SK-N-SH treated with all-trans-retinoic acid at 6 μM for 48 hours (cell line): ENCODE measurements at regions not wholly inside any gene's neighbourhood (a gene's known extent, or its start where the extent isn't known, plus 50 kb on each side); places are given as distances from the start of the nearest gene placed in this dataset.

Experiments used
- ATAC-seq: fragments of 200-7000 bp; cut with Tn5 transposase; 3 replicates; pipeline ENCODE4 v1.9.1; 2020; ENCODE audit warnings: mild to moderate bottlenecking, moderate library complexity
- ARNTL ChIP-seq: fragments of 450-650 bp; formaldehyde crosslinking; IDR thresholded peaks from 2 replicates; pipeline ENCODE4 v1.5.0; 2020; ENCODE audit warnings: low read depth, mild to moderate bottlenecking, moderate library complexity, borderline replicate concordance
- BACH2 ChIP-seq: fragments of 250-450 bp; sonication (Bioruptor Pico); IDR thresholded peaks from 2 replicates; pipeline ENCODE4 v1.9.0; 2021; ENCODE audit warnings: mild to moderate bottlenecking, borderline replicate concordance
- CREB5 ChIP-seq: fragments of 250-450 bp; sonication (Bioruptor Pico); IDR thresholded peaks from 2 replicates; pipeline ENCODE4 v1.5.1; 2020; ENCODE audit warnings: low read depth, mild to moderate bottlenecking, moderate library complexity
- CSDC2 ChIP-seq: fragments of 250-450 bp; sonication (Bioruptor Pico); IDR thresholded peaks from 2 replicates; pipeline ENCODE4 v1.5.0; 2020; ENCODE audit warnings: mild to moderate bottlenecking, moderate library complexity
- CSRNP3 ChIP-seq: fragments of 250-450 bp; sonication (Bioruptor Pico); IDR thresholded peaks from 2 replicates; pipeline ENCODE4 v1.5.1; 2021; ENCODE audit warnings: mild to moderate bottlenecking, moderate library complexity
- ESRRG ChIP-seq: fragments of 250-450 bp; sonication (Bioruptor Pico); IDR thresholded peaks from 2 replicates; pipeline ENCODE4 v1.6.1; 2021; ENCODE audit warnings: mild to moderate bottlenecking
- ISL1 ChIP-seq: fragments of 250-450 bp; sonication (Bioruptor Pico); IDR thresholded peaks from 2 replicates; pipeline ENCODE4 v2.1.2; 2022; ENCODE audit warnings: mild to moderate bottlenecking, moderate library complexity
- OSR1 ChIP-seq: fragments of 250-450 bp; sonication (Bioruptor Pico); IDR thresholded peaks from 2 replicates; pipeline ENCODE4 v1.8.0; 2022; ENCODE audit warnings: moderate library complexity, mild to moderate bottlenecking, inconsistent platforms
- PATZ1 ChIP-seq: fragments of 250-450 bp; sonication (Bioruptor Pico); IDR thresholded peaks from 2 replicates; pipeline ENCODE4 v1.8.0; 2020; ENCODE audit warnings: mild to moderate bottlenecking, moderate library complexity, borderline replicate concordance
- RARB ChIP-seq: fragments of 250-450 bp; sonication (Bioruptor Pico); IDR thresholded peaks from 2 replicates; pipeline ENCODE4 v1.8.0; 2021; ENCODE audit warnings: mild to moderate bottlenecking, moderate library complexity
- SNAI2 ChIP-seq: fragments of 250-450 bp; sonication (Bioruptor Pico); IDR thresholded peaks from 2 replicates; pipeline ENCODE4 v1.5.0; 2020; ENCODE audit warnings: mild to moderate bottlenecking, moderate library complexity
- TOX ChIP-seq: fragments of 250-450 bp; sonication (Bioruptor Pico); IDR thresholded peaks from 2 replicates; pipeline ENCODE4 v1.8.0; 2021; ENCODE audit warnings: mild to moderate bottlenecking, moderate library complexity, borderline replicate concordance
- TSHZ2 ChIP-seq: fragments of 250-450 bp; sonication (Bioruptor Pico); IDR thresholded peaks from 2 replicates; pipeline ENCODE4 v1.5.0; 2020; ENCODE audit warnings: mild to moderate bottlenecking, moderate library complexity
- ZC3H10 ChIP-seq: fragments of 250-450 bp; sonication (Bioruptor Pico); IDR thresholded peaks from 2 replicates; pipeline ENCODE4 v1.5.1; 2021; ENCODE audit warnings: mild to moderate bottlenecking, moderate library complexity
- ZFP3 ChIP-seq: fragments of 250-450 bp; sonication (Bioruptor Pico); IDR thresholded peaks from 2 replicates; pipeline ENCODE4 v1.5.0; 2020; ENCODE audit warnings: mild to moderate bottlenecking, moderate library complexity
- ZFP30 ChIP-seq: fragments of 450-650 bp; formaldehyde crosslinking; IDR thresholded peaks from 2 replicates; pipeline ENCODE4 v1.5.0; 2022; ENCODE audit warnings: mild to moderate bottlenecking, moderate library complexity
- ZNF565 ChIP-seq: fragments of 450-650 bp; formaldehyde crosslinking; conservative IDR thresholded peaks from 2 replicates; pipeline ENCODE4 v1.5.0; 2020; ENCODE audit warnings: low read depth, mild to moderate bottlenecking, moderate library complexity
- ZNF70 ChIP-seq: fragments of 450-650 bp; formaldehyde crosslinking; IDR thresholded peaks from 2 replicates; pipeline ENCODE4 v1.5.0; 2020; ENCODE audit warnings: mild to moderate bottlenecking, moderate library complexity

GRCh38 chr4:178037459-178038214 lies 595.4 kb upstream of the AGA start:
- no peak for ATAC-seq
- no peak for TF ChIP-seq ARNTL (CRISPR knock-in tag)
- TF ChIP-seq SNAI2 (CRISPR knock-in tag), result no peak
- TF ChIP-seq CREB5 (CRISPR knock-in tag), result no peak
- no peak for TF ChIP-seq CSDC2 (CRISPR knock-in tag)
- TF ChIP-seq ZNF70 (CRISPR knock-in tag), result no peak
- no peak for TF ChIP-seq RARB (CRISPR knock-in tag)
- TF ChIP-seq OSR1, result no peak
- no peak for TF ChIP-seq ZC3H10 (CRISPR knock-in tag)
- no peak for TF ChIP-seq CSRNP3 (CRISPR knock-in tag)
- no peak for TF ChIP-seq TSHZ2

- ATAC-seq, result no peak
- TF ChIP-seq ZFP30 (no peak), SNAI2 (CRISPR knock-in tag) (no peak), CREB5 (CRISPR knock-in tag) (no peak), RARB (CRISPR knock-in tag) (no peak), ESRRG (CRISPR knock-in tag) (no peak), CSRNP3 (CRISPR knock-in tag) (no peak), TOX (no peak), PATZ1 (no peak), ARNTL (CRISPR knock-in tag) (no peak), ZNF565 (CRISPR knock-in tag) (no peak), ISL1 (CRISPR knock-in tag) (no peak)
- TF ChIP-seq, all 23 proteins: peak for 0
These were observed 614.8 kb upstream of the AGA start for GRCh38 chr4:178056996-178057395.

- no peak for ATAC-seq
- TF ChIP-seq ZC3H10 (CRISPR knock-in tag), result no peak
- TF ChIP-seq CREB5 (CRISPR knock-in tag), result no peak
- no peak for TF ChIP-seq ZFP3 (CRISPR knock-in tag)
- no peak for TF ChIP-seq SNAI2 (CRISPR knock-in tag)
- no peak for TF ChIP-seq RARB (CRISPR knock-in tag)
- no peak for TF ChIP-seq ZFP30
- no peak for TF ChIP-seq BACH2 (CRISPR knock-in tag)
- TF ChIP-seq PATZ1, result no peak
- TF ChIP-seq, all 23 proteins: peak for 0
These were observed 621.3 kb upstream of the AGA start for GRCh38 chr4:178063568-178063967.
